Astrocyte of the spinal cord (primary cell): ENCODE measurements at regions not wholly inside any gene's neighbourhood (a gene's known extent, or its start where the extent isn't known, plus 50 kb on each side); places are given as distances from the start of the nearest gene placed in this dataset.
"Not testable (repeated sequence)": the region's sequence is repeated elsewhere in the genome, so short reads cannot be mapped to it uniquely, and the experiment has no call there.

Experiments
- DNase-seq: peaks from one replicate; pipeline ENCODE4 v3.0.0; 2011; ENCODE audit warnings: low read depth, low spot score
- H3K4me3 ChIP-seq: 2 replicates; pipeline ENCODE4 v1.5.1; 2011; ENCODE audit warnings: low read depth, mild to moderate bottlenecking, low read length, moderate library complexity
- CTCF ChIP-seq: IDR thresholded peaks from 2 replicates; pipeline ENCODE4 v1.5.1; 2012; ENCODE audit warnings: low read depth, mild to moderate bottlenecking, low read length, inconsistent platforms
- in situ Hi-C: cut with HindIII; loops from 2 replicates; pipeline ENCODE4 v1.10.0; 2017; ENCODE audit warnings: low sequenced_read_pairs

- DNase-seq: no peak
- TF ChIP-seq CTCF: no peak
- no peak overlapping the region for H3K4me3 ChIP-seq
- in situ Hi-C loops: no loop called here
These were observed 637.9 kb downstream of the NXPH1 start for GRCh38 chr7:9071160-9071762.

DNA sequence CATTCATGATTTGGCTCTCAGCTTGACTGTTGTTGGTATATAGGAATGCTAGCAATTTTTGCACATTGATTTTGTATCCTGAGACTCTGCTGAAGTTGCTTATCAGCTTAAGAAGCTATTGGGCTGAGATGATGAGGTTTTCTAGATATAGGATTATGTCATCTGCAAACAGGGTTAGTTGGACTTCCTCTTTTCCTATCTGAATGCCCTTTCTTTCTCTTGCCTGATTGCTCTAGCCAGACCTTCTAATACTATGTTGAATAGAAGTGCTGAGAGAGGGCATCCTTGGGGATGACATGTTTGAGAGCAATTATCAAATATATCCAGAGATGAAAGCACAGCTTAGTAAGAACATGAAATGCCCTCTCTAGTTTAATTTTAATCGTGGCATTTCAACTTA lies 642.4 kb downstream of the NXPH1 start:
- H3K4me3 ChIP-seq, DNase-seq, in situ Hi-C loops: not testable (repeated sequence)

DNA sequence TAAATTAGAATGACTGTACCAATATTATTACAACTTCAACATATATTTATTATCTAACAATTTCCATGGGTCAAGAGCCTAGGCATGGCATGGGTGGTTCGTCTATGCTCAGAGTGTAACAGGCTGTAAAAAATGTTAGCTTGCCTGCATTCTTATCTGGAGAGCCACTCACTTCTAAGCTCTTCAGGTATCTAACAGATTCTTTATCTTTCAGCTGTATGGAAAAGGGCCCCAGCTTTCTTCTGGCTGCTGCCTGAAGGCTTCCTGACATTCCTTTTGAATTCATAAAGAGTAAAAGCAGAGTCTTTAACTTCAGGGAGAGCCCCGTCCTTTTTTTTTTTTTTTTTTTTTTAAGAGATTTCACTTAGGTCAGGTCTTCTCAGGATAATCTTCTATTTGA lies 648.8 kb downstream of the NXPH1 start:
- in situ Hi-C loops: no loop called here
- no peak overlapping the region for H3K4me3 ChIP-seq
- no peak for DNase-seq
- no peak for TF ChIP-seq CTCF

DNA sequence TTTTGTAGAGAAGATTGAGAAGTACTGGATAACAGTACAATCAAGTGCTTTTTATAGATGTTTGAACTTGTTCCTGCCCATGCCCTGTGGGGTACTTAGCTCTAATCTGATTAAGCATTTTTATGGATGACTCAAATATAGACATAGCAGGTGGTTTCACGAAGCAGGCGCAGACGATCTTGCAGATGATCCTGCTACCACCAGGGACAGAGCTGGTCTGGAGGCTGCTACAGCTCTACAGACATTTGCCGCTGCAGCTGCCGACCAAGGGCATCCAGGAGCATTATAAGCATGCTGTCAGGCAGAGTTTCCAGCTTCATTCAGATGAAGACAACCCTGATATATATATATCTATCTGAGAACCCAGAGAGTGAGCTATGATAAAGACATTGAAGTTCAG lies 650.4 kb downstream of the NXPH1 start:
- no peak for TF ChIP-seq CTCF
- H3K4me3 ChIP-seq: no peak overlapping the region
- in situ Hi-C loops: no loop called here
- DNase-seq: no peak

- TF ChIP-seq CTCF: no peak
- in situ Hi-C loops: no loop called here
- no peak overlapping the region for H3K4me3 ChIP-seq
- DNase-seq: no peak
These were observed 657.9 kb downstream of the NXPH1 start for GRCh38 chr7:9091282-9091681.

GRCh38 chr7:9097565-9098060 lies 664.2 kb downstream of the NXPH1 start:
- in situ Hi-C loops: no loop called here
- peak; percentile 1 for DNase-seq
- no peak for TF ChIP-seq CTCF
- no peak overlapping the region for H3K4me3 ChIP-seq

DNA sequence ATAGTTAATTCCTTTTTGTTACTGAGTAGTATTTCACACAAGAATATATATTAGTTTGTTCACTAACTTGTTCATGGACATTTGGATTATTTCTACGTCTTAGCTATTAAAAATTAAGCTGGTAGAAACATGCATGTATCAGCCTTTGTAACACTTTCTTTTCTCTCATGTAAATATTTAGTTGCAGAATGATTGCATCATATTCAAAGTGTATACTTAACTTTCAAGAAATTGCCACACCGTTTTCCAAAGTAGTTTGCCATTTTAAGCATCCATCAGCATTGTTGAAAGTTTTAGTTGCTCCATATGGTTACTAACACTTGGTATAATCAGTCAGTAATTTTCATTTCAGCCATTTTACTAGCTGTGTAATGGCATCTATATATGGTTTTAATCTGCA lies 666.9 kb downstream of the NXPH1 start:
- in situ Hi-C loops: no loop called here
- H3K4me3 ChIP-seq: no peak overlapping the region
- no peak for TF ChIP-seq CTCF
- DNase-seq: no peak
